Inflammatory macrophage treated with lipopolysaccharide for 4 hours (primary cell): ENCODE measurements at regions not wholly inside any gene's neighbourhood (a gene's known extent, or its start where the extent isn't known, plus 50 kb on each side); places are given as distances from the start of the nearest gene placed in this dataset.

Experiments
- DNase-seq: peaks from one replicate; pipeline ENCODE4 v3.0.0-alpha.2; 2020

DNA sequence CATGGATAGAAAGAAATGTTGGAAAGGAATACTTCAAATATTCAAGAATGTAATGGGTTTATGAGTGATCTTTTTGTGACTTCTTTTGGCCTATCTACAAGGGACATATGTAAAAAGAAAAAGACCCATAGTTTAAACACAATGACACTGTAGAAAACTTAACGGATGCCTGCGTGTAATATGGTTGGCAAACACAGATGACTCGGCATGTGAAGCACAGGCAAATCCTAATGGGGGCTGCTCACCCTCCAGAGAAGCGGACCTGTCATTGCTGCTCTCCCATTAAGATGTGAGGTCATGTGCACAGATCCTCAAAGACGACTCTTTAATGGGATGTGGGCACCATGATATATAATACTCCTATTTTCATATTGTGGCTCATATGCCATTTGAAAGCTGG, 366.6 kb upstream of the TMEM132C start:
- DNase-seq: no peak

GRCh38 chr12:127903146-127903545, 363.8 kb upstream of the TMEM132C start:
- DNase-seq: no peak

GRCh38 chr12:127909041-127909440, 357.9 kb upstream of the TMEM132C start:
- DNase-seq: no peak

DNA sequence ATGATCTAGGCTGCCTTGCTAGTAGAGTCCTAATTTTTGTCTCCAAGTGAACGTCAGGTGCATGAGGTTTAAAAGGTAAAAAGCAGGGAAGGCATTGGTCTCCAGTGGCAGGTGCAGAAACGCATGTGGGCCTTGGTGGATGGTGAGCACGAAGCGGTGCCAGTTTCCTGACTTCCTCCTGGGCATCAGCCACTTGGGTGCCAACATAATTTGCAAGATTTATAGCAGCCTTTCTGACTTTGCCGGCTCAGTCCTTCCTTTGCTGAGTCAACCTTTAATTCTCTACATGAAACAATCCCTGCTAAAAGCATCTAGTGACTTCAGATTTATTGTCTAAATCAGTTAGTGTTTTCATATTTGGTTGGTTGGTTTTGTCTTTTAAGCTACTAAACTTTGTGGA, 355.7 kb upstream of the TMEM132C start:
- DNase-seq: no peak

DNA sequence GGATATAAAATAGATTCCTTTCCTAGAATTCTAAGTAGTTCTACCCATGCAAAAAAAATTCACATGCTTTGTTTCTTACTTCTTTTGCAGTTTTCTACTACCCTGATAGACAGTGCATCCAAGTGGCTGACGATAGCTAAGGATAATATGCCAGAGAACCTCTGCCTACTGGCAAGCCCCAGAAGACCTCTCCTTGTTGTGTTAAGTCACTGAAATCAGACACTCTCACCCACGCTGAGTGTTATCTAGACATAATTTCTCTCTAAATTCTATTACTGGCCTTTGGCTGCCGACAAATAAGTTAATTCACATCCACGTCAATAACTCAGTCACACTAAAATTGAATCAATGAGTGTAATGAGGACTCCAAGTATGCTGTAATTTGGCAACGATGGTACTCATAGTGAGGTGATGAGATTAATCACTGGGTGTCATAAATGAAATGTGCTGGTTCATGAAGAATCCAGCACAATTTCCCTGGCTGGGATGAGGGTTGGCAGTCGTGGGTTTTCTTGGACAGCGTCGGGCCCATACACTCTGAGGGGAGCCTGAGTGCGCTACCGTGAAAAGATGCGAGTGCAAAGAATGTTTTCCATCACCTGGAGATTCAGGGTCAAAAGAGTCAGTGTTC, 354.8 kb upstream of the TMEM132C start:
- no peak for DNase-seq

DNA sequence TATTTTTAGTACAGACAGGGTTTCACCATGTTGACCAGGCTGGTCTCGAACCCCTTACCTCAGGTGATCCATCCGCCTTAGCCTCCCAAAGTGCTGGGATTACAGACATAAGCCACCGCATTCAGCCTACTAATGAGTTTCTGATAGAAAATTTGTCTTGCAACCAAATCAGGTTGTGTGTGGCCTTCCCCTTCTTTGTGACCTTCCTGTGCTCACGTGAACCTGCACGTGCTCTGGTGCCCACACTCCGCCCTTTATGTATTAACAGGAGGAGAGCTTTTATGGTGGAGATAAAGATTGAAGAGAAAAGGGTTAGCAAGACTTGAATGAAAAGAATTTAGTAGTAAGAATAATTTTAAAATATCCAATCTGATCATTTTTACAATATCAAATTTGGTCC, 343.5 kb upstream of the TMEM132C start:
- no peak for DNase-seq

GRCh38 chr12:127925971-127926370, 341.0 kb upstream of the TMEM132C start:
- DNase-seq: no peak

- no peak for DNase-seq
Observed at GRCh38 chr12:127928178-127928577, 338.8 kb upstream of the TMEM132C start.

DNA sequence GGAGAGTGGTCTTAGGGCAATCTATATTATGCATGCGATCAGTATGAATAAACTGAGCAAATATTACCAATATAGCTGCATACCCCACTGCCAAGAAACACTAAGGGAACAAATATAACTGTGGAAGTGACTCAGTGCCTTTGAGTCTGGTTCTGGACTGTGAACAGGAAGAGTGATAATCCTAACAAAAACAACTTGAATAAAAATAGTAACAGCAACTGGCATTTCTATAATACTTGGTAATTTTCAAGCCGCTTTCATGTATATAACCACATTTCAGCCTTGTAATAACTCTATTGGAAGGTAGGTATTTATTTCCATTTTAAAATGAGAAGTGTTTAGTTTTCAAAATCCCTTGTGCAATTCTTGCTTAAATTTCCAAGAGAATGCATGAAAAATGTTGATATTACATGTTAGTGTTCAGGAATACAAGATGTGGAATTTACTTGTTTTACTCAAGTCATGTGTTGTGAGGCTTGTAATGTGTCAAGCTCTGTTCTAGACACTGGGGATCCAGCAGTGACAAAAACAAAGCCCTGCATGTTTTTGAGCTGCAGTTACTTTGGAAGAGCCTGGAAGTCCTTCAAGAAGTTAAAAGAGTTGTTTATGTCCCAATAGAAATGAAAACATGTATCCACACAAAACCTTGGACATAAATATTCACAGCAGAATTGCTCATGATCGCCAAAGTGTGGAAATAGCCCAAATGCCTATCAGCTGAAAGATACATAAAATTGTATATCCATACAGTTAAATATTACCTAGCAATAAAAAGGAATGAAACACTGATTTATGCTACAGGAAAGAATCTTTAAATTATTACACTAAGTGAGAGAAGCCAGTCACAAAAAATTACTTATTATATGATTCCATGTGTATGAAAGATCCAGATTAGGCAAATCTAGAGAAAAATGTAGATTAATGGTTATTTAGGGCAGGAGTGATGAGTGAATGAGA, 338.1 kb upstream of the TMEM132C start:
- DNase-seq: no peak

DNA sequence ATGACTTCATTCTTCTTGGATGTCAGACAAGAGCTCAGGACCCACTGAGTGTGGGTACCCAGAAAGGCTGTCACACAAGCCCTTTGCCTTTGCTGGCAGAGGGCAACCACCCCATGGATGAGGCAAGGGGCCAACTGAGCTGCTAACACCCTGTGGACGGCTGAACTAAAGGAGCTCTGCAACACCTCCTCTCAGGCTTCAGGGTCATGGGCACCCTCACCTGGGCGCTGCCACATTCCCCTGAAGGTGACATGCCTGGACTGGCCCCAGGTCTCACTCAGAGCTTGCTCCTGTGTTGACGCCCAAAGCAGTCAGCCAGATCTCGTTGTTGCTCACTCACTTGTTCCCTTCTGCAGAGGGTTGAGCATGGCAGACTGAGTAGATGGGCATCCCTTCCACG, 336.8 kb upstream of the TMEM132C start:
- no peak for DNase-seq

DNA sequence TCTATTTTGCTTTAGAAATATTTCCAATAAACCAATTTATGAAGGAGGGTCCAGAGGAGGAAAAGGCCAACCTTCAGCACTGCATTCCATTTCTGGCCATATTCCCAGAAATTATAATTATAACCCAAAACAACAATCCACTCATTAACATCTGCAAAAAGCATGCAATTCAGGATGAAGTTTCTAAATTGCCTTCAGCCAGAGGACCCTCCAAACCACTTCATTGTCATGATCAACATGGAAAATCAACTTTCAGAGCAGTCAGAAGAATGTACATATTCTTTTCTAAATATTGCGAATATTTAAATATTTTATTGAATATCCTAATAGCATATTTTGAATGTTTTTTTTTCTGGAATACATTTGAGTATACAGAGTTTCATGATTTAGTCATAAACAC, 332.6 kb upstream of the TMEM132C start:
- no peak for DNase-seq

DNA sequence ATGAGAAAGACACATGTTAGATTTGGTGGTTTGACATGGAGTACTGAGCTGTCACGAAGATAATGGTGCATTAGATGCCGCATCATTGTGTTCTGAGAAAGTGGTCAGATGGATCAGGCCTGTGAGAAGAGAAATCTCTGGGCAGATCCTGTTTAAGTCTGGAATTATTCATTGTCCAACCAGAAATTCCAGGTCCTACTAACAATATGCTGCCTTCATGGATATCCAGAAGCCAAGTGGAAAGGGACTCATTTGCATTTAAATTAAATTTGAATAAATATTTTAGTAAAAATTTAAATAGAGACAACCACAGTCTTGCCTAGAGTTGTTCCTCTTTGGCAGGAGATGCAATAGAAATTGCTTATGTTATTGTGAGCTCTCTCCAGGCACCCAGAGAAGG, 330.5 kb upstream of the TMEM132C start:
- DNase-seq: no peak

DNA sequence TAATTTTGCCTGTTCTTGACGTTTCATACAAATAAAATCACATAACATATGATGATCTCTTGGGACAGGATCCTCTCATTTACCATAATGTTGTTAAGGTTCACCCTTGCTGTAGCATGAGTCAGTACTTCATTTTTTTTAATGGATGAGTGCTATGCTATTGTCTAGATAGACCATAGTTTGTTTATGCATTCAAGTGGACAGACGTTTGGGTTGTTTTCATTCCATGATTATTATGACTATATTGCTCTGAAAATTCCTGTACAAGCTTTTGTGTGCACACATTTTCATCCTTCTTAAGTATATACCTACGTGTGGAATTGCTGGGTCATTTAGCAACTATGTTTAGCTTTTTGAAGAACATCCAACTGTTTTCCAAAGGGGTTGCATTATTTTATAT, 325.6 kb upstream of the TMEM132C start:
- DNase-seq: no peak

- no peak for DNase-seq
Observed at GRCh38 chr12:127942981-127943380, 324.0 kb upstream of the TMEM132C start.

GRCh38 chr12:127943481-127944210, 323.3 kb upstream of the TMEM132C start:
- DNase-seq: no peak

DNA sequence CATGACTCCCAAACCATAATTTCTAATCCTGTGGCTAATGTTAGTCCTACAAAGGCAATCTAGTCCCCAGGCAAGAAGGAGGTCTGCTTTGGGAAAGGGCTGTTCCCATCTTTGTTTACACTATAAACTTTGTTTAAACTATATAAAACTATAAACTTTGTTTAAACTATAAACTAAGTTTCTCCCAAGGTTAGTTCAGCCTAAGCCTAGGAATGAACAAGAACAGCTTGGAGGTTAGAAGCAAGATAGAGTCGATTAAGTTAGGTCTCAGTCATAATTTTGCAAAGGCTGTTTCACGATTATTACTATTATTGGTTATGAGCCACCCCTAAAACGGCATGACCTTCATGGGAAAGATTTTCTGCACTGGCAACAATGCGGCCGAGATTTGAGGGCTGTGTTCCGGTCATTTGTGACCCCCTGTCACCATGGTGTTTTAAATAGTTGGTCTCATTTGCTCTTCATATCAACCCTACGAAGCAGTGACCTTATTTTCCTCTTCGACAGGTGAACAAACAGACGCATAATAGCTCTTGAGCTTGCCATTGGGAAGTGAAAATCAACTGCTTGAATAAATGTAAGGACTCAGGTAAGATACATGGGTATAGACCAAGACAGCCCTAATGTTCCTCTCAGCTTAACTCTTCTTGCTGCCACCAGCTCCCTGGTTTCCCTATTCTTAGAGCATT, 322.6 kb upstream of the TMEM132C start:
- no peak for DNase-seq

DNA sequence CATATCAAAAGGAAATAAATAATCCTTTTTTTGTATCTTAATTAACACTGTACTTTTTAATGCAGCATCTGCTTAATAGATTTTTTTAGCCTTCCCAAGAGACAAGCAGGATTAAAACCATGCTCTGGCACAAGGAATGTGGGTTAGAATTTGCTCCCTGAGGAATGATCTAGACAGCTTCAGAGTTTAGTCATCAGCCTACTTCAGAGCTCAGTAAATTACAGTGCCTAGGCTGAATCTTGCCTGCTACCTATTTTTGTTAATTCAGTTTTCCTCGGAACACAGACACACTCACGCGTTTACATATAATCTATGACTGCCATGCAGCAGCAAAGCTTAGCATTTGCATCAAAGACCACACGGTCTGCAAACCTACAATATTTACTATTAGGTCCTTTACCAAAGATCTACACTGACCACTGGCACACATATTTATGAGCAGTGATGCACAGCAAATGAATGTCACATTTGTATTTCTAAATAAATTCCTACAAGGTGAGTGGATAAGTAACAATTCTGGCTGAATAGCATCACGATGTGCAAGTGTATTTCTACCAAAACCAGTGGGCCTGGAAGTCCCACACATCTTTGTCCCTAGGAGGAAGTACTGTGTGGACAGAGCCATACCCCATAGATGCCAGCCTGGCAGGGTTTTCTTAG, 309.8 kb upstream of the TMEM132C start:
- DNase-seq: no peak

- DNase-seq: no peak
Observed at GRCh38 chr12:127962303-127962702, 304.7 kb upstream of the TMEM132C start.

DNA sequence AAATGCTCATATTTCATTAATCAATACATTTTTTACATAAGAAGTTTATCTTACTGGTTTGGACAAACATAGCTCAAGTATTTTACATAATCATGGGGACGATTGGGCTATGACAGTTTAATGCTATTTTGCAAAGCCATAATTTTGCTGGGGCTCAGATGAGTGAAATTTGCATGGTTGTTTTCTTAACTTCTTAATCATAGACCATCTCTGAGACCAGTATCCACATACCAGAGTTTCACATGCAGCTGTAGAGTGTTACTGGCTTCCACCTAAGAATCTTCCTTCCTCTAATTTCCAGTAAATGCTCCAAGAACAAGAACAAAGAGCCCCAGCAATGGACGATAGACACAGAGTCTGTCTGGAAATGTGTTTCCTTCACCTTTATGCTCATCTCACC, 303.0 kb upstream of the TMEM132C start:
- no peak for DNase-seq

GRCh38 chr12:127964717-127965116, 302.3 kb upstream of the TMEM132C start:
- no peak for DNase-seq

DNA sequence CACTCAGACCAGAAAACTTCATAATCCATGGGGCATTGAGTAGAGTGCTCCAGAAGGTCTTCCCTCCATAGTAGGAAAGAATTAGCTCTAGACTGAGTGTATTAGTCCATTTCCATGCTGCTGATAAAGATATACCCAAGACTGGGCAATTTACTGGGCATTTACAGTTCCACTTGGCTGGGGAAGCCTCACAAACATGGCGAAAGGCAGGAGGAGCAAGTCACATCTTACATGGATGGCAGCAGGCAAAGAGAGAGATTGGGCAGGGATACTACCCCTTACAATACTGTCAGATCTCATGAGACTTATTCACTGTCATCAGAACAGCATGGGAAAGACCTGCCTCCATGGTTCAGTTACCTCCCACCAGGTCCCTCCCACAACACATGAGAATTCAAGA, 300.6 kb upstream of the TMEM132C start:
- DNase-seq: no peak

- no peak for DNase-seq
Observed at GRCh38 chr12:127970491-127970890, 296.5 kb upstream of the TMEM132C start.

- DNase-seq: no peak
Observed at GRCh38 chr12:127980585-127980984, 286.4 kb upstream of the TMEM132C start.
